NCI-H146 treated with DMSO at 0.1 percent for 48 hours (cell line): ENCODE measurements at regions not wholly inside any gene's neighbourhood (a gene's known extent, or its start where the extent isn't known, plus 50 kb on each side); places are given as distances from the start of the nearest gene placed in this dataset.
"Not testable (repeated sequence)": the region's sequence is repeated elsewhere in the genome, so short reads cannot be mapped to it uniquely, and the experiment has no call there.

Experiments used
- DNase-seq: peaks from one replicate; lab custom pipeline; 2025; ENCODE audit not compliant: unreplicated experiment; lab: John Stamatoyannopoulos, UW

- DNase-seq: no peak
These were observed 201.2 kb downstream of the BCHE start for GRCh38 chr3:165635791-165636683.

GRCh38 chr3:165624761-165625160, 212.5 kb downstream of the BCHE start:
- no peak for DNase-seq

GRCh38 chr3:165622356-165622755, 214.9 kb downstream of the BCHE start:
- no peak for DNase-seq

- no peak for DNase-seq
These were observed 218.2 kb downstream of the BCHE start for GRCh38 chr3:165619069-165619468.

GRCh38 chr3:165617134-165617533, 220.1 kb downstream of the BCHE start:
- no peak for DNase-seq

- DNase-seq: no peak
These were observed 222.9 kb downstream of the BCHE start for GRCh38 chr3:165614337-165614736.

GRCh38 chr3:165613014-165613413, 224.2 kb downstream of the BCHE start:
- DNase-seq: no peak

GRCh38 chr3:165607221-165607620, 230.0 kb downstream of the BCHE start:
- no peak for DNase-seq

- DNase-seq: no peak
These were observed 234.0 kb downstream of the BCHE start for GRCh38 chr3:165603196-165603595.

- DNase-seq: not testable (repeated sequence)
These were observed 264.7 kb downstream of the BCHE start for GRCh38 chr3:165572566-165572965.

GRCh38 chr3:165568907-165569462, 268.2 kb downstream of the BCHE start:
- DNase-seq: no peak

- no peak for DNase-seq
These were observed 281.4 kb downstream of the BCHE start for GRCh38 chr3:165555785-165556184.

- DNase-seq: no peak
These were observed 283.9 kb downstream of the BCHE start for GRCh38 chr3:165553371-165553770.

- no peak for DNase-seq
These were observed 287.6 kb downstream of the BCHE start for GRCh38 chr3:165549665-165550064.

- DNase-seq: no peak
These were observed 288.2 kb downstream of the BCHE start for GRCh38 chr3:165549037-165549436.

GRCh38 chr3:165545059-165545458, 292.2 kb downstream of the BCHE start:
- no peak for DNase-seq

- no peak for DNase-seq
These were observed 292.8 kb downstream of the BCHE start for GRCh38 chr3:165544432-165544831.

GRCh38 chr3:165538166-165538565, 299.1 kb downstream of the BCHE start:
- DNase-seq: no peak

GRCh38 chr3:165532851-165533250, 304.4 kb downstream of the BCHE start:
- DNase-seq: no peak

- no peak for DNase-seq
These were observed 307.8 kb downstream of the BCHE start for GRCh38 chr3:165529451-165529850.

GRCh38 chr3:165526367-165526766, 310.9 kb downstream of the BCHE start:
- no peak for DNase-seq

- no peak for DNase-seq
These were observed 313.4 kb downstream of the BCHE start for GRCh38 chr3:165523801-165524200.

- DNase-seq: no peak
These were observed 314.8 kb downstream of the BCHE start for GRCh38 chr3:165522386-165522785.
